Activated CD8-positive, alpha-beta memory T cell treated with anti-CD3 and anti-CD28 coated beads for 36 hours (primary cell): ENCODE measurements at regions not wholly inside any gene's neighbourhood (a gene's known extent, or its start where the extent isn't known, plus 50 kb on each side); places are given as distances from the start of the nearest gene placed in this dataset.

Experiments used
- CTCF ChIA-PET: fragments of 350-600 bp; sonication (Branson Sonifier 250); formaldehyde crosslinking; loops from one replicate; lab custom pipeline; 2021; ENCODE audit warnings: antibody characterized with exemption; lab: Charles Lee
- POLR2A ChIA-PET: fragments of 350-600 bp; sonication (Branson Sonifier 250); formaldehyde crosslinking; loops from one replicate; lab custom pipeline; 2021; ENCODE audit warnings: antibody characterized with exemption; lab: Charles Lee

DNA sequence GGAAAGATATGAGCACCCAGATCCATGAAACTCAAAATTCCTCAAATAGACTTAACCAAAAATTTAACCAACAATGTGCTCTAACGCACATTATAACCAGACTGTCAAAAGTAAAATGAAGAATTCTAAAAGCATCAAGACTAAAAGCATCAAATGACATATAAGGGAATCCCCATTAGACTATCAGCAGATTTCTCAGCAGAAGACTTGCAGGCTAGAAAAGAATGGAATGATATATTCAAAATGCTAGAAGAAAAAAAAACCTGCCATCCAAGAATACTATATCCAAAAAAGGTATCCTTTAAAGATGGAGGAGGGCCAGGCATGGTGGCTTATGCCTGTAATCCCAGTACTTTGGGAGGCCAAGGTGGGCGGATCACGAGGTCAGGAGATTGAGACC lies 117.5 kb upstream of the UBASH3B start:
- CTCF ChIA-PET = no interaction called here
- POLR2A ChIA-PET = no interaction called here

DNA sequence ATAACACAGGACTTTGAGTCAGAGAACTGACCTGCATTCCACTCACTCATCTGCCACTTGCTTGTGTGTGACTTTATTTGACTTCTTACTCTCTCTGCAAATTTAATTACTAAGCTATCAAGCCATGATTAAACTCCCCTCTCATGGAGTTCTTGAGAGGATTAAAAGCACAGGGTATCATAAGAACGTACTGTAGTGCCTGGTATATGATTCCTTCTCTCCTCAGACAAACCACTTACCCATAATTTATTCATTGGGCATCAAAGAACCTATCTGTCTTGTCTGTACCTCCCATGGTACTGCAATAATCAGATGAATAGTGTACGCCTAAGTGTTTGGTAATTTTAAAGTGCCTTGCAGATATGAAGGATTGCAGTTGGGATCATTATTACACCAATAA lies 130.6 kb upstream of the UBASH3B start:
- ChIA-PET POLR2A (no interaction called here), CTCF (no interaction called here)

DNA sequence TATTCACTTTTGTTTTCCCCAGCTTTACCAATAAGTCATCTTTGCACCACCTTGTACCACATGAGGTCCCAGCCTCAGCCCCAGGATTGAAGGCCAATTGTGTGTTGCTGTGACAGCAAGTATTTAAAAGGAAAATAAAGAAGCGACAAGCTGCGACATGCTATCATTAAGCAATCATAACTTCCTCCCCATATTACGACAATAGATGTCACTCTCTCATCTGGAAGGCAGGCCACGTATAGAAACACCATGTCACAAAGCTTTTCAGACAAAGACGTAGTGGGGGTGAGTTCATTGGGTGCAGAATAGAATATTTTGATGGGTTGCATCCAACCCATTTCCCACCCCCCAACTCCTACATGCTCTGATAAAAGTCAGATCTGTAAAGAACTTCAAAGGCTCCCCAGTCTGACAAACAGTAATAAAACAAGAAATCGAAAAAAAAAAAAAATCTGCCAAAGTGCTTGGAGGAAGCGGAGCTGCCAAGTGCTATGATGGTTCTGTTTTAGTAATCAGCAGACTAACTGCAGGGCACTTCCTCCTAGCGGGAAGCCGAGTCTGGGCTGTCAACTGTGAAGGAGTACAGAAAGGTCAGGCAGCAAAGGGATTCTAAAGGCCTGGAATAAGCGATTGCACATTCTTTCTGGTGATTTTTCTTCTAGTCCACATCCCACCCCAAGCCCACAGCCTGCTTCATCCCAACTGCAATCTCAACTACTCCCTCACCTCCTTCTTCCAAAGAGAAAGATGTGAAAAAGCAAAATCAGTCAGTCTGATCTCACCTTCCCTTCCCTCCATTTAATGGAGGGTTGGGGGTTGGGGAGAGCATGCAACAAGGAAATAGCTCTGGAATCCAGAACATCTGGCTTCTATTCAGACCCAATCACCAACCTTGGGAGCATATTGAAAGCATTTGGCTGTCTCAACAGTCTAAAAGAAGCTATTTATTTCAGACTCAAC lies 131.4 kb upstream of the UBASH3B start:
- ChIA-PET POLR2A (no interaction called here), CTCF (no interaction called here)

DNA sequence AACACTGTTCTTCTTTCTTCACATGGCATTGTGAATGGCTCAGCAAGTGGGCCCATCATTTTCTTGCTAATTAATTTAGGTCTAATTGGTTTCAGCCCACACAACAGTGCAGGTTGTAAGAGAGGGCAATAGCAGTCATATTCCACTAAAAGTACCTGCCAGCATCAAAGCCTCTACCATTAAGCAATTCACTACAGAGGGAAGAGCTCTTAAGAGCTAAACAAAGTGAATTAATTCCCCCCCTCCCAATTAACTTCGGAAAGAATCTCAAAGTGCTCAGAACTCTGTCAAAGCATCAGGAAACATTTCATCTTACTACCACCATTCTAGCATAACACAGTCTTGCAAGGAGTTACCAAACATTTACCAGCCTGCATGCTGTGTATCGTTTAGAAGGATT lies 133.9 kb upstream of the UBASH3B start:
- POLR2A ChIA-PET = no interaction called here
- CTCF ChIA-PET = no interaction called here

DNA sequence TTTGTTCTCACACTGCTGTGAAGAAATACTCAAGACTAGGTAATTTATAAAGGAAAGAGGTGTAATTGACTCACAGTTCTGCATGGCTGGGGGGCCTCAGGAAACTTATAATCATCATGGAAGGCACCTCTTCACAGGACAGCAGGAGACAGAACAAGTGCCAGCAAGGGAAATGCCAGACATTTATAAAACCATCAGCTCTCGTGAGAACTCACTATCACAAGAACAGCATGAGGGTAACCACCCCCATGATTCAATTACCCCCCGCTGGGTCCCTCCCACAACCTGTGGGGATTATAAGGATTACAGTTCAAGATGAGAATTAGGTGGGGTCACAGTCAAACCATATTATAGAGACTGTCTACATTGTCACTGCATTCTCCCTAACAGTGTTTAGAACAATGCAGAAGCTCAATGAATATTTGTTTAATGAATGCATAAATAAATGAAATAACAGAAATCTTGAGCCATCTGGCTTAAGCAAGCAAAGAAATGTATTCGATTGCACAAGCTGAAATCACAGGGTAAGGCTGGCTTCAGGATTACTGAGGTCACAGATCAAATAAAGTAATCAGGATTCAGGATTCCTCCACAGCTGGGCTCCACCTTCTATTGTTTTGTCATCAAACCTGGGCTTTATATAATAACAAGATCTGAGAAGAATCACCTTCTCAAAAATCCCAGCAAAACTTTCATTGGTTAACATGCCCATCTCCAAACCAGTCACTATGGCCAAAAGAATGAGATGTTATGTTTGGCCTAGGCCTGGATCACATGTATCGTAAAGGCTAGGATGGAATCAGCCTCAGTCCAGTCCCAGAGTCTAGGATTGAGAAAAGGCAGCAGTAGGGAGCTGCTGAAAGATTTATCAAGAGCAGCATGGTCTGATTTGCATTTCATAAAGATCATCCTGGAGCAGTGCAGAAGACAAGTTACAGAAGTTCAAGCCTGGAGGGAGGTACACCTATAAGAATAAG lies 137.8 kb upstream of the UBASH3B start:
- CTCF ChIA-PET = no interaction called here

DNA sequence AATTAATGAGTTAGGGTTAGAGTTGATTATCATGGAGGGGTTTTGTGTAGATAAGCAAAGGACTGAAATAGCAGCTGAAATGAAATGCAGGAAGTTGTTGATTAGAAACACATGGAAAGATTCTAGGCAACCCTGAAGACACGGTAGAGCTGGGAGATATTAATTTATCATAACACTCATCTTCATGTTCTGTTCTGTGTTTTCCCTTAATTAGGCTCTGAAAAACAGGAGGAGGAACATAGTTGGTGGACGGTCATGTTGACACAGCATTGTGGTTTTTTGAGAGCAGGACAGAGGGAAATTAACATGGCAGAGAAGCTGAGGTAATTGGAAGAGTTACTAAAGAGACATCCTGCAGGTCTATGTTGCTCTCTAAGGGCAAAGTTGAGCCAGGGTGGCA lies 138.8 kb upstream of the UBASH3B start:
- ChIA-PET CTCF (interaction anchor here (0.5 kb wide), 1 partner anchor 856 kb away, joined by 3 read pairs; no protein-coding TSS in a partner anchor), POLR2A (no interaction called here)

More for the DNA sequence above, 137.8 kb upstream of the UBASH3B start:
- POLR2A ChIA-PET = no interaction called here

DNA sequence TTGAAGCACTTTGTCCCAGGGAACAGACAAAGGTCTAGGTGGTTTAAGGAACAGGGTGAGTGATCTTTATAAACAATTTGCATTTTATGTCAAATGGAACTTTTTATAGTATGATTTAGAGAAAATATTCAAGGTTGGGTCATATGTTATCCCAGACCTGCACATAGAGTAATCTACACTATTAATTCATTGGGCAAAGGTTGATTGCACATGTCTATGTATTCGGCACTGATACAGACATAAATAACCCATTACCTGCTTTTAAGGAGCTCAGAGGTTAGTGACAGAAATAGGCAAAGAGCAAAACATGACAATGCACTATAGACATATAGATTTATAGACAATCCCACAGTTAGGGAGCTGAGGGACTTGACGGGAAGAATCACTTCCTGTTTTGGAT lies 141.5 kb upstream of the UBASH3B start:
- POLR2A ChIA-PET = no interaction called here
- CTCF ChIA-PET = no interaction called here

DNA sequence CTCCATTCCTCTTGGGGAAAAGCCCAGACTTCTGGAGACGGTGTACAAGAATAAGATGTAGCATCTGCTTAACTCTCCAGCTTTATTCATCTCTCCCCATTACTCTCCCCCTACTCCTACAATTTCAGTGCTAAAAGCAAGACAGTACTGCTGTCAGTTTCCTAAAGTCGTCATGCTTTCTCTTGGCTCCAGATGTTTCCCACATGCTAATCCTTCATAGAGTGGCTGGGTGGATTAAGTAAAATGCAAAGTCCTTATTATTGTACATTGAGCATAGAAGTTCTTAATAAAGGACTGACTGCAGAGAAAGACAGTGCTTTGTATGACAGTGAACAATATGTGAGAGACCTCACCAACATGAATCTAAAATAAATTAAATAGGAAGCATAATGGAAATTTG lies 142.2 kb upstream of the UBASH3B start:
- POLR2A ChIA-PET = no interaction called here
- CTCF ChIA-PET = no interaction called here

DNA sequence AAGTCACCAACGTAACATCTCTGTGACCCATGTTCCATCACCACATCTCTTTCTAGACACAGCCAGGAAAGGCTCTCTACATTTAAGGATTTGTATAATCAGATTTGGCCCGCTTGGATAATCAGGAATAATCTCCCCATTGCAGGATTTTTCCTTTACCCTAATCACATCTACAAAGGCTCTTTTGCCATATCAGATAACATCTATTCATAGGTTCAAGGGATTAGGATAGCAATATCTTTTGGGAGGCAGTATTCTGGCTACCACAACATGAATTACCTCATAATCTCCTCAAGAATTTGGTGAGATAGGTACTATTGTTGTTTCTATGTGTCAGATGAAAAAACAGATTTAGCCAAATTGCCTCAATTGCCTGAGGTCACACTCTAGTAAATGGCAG lies 142.8 kb upstream of the UBASH3B start:
- POLR2A ChIA-PET = no interaction called here
- CTCF ChIA-PET = no interaction called here

DNA sequence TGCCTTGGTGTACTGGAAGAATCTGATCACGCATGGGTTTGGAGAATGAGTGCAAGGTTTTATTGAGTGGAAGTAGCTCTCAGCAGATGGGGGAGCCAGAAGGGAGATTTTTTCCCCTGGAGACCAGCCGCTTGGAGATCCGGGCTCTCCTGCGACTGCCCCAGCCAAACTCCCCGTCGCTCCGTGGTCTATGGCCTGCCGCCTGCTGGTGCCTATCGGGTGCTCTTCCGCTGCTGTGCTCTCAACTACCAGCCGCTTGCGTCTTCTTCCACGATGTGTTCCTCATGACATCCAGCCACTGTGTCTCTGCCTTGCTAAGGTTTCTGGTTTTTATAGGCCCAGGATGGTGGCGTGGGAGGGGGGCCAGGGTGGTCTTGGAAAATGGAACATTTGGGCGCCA lies 145.6 kb upstream of the UBASH3B start:
- CTCF ChIA-PET = no interaction called here
- POLR2A ChIA-PET = no interaction called here

DNA sequence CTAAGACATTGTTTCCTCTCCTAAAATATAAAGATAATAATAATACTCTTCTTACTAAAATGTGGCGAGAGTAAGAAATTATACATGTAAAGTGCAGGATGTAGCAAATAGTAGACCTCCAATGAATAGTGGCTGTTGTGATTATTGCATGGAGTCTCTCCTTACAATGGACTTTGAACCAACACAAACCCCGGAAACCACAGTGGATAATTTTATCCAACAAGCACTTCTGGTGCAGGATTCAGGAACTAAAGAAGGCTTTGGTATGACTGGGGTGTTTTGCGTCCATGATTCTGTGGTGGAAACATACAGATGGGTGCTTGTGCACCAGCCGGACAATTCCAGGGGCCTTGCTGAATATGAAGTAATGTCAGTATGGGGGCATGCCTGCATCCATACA lies 146.4 kb upstream of the UBASH3B start:
- CTCF ChIA-PET = no interaction called here
- POLR2A ChIA-PET = no interaction called here

DNA sequence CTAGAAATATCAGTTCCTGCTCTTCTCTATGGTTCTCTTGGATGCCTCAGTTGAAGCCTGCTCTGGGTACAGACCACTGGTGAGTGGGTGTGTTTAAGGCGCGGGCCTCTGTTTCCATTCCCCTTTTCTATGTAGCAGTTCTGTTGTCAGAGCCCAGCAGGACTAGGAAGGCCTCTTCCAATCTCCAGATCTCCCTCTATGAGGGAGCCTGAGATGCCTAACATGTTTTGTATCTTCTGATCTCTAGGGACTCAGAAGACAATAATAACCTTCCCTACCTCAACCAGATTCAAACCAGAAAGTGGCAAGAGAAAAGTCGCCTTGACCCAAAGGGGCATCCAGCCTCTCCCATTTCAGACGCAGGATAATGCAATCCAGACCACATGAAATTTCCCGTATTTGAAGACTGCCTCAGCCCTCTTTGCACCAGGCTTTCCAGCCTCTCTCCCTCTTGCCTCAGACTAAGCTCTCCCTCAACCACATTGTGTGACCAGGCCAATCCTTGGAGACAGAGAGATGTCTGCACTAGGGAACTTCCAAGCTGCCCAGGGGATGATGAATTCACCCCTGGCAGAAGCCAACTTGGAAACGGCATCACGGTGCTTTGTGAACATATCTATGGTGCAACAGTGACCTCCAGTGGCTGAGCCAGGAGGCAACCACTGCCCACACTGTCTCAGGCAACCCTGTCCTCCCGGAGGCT lies 150.1 kb upstream of the UBASH3B start:
- ChIA-PET POLR2A (no interaction called here), CTCF (interaction anchor here (0.6 to 1.7 kb wide), 6 partner anchors 18 to 870 kb away, joined by 3 to 5 read pairs (median 3); no protein-coding TSS in a partner anchor)

DNA sequence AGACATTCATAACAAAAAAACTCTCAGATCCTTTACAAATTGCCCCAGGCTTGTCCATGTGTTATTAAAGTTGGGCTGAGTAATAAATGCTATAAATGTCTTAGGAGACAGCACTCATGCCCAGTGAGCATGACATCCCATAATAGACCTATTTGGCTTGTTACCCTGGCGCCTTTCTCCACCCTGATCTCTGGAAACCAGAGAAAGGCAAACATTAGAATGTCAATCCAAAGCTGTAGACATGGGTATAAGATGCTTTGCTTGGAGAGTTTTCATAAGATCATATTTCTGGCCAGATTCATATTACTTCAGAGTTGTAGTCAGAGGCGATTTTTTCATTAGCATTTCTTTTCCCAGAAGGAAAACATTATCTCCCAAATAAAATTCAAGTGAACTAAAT lies 161.3 kb upstream of the UBASH3B start:
- ChIA-PET CTCF (no interaction called here), POLR2A (no interaction called here)

DNA sequence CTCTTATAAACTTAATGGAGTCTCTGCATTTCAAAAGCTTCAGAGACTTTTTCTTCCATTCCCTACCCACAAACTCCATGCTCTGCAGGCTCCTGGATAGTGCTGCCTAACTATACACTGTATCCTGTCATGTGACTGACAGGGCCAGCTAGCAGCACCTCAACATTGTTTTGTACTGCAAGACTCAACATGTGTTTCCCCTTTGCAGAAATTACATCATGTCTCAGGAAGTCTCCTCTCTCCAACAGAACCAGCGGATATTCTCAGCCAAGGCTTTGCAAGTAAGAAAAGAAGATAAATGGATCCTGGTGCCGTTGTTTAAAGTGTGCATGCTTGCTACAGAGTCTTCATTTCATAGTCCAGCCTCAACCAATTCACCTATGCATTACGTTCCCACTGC lies 164.0 kb upstream of the UBASH3B start:
- CTCF ChIA-PET = no interaction called here
- POLR2A ChIA-PET = no interaction called here

DNA sequence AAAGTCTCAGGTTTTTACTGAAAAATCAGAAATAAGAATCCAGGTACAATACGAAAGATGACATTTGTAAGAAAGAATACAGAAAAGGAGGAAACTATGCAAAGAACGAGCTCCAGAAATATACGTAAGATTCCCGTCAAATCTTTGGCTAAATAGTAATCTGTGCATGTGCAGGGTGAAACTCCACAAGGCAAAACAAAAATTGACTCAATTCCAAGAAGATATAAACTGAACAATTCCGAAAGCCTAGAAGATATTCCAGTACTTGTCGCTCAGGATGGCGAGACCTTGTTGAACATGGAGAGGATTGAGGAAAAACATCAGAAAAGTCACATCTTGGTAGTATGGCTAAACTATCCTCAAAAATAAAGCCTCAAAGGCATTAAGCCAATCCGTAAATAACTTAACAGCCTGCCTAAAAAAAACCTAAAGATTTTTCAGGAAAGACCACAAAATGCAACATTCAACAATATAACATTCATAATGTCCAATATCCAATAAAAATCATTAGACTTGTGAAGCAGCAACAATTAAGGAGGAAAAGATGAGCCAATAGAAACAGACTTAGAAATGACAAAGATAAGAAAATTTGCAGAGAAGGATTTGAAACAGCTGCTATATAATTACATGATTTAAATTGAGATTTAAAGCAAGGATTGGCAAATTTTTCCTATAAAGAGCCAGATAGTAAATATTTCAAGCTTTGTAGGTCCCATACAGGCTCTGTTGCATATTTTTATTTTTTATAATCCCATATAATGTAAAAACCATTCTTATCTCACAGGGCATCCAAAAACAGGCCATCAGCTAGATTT lies 166.4 kb upstream of the UBASH3B start:
- ChIA-PET POLR2A (no interaction called here), CTCF (no interaction called here)

DNA sequence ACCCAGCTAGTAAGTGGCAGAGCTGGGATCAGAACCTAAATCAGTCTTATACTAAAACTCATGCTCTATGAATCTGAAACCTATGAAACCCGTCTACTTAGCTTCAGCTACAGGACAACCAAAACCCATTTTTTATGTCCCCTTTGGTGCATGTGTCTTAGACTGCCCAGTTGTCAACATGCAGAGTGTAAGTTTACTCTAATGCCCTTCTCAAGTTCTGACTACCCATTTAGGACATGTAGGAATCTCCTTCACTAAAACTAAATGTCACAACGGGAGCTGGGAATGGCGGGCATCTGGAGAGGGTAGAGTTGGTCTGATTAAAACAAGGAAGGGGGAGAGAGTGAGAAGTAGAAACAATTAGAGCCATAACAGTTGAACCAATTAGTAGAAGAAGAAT lies 167.9 kb upstream of the UBASH3B start:
- ChIA-PET POLR2A (no interaction called here), CTCF (interaction anchor here (1.3 kb wide), 1 partner anchor 19 kb away, joined by 5 read pairs; no protein-coding TSS in a partner anchor)

DNA sequence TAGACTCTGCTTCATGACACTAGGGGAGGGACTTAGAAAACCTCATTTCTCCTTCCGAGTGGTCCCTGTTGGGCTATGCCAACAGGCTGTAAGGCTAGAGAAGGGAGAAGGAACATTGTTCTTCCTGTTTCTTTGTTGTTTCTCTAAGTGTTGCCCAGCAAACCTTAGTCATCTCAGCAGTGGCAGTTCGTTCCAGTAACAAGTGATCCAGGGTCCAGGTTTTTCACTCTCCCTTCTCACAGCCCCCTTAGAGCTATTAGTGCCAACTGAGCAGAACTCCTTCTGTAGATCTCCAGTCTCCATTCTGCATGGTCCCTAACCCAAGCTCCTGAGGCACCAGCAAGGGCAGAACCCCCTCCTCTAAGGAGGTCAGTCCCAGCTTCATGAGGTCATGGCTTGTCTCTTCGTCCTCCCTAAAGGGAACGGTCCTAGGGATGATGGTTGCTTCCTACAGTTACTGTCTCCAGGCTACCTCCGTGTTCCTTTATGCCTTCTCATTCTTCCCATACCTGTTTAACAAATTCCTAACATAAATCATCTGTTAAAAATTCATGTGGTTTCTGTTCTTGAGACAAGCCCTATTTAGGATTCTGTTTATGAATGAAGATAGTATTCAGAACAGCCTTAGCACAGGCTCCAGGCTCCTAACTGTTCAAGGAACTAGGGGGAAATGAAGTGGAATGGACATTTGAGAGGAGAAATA lies 168.6 kb upstream of the UBASH3B start:
- ChIA-PET CTCF (interaction anchor here (0.5 to 1.3 kb wide), 2 partner anchors 19 to 315 kb away, joined by 3 to 5 read pairs; no protein-coding TSS in a partner anchor), POLR2A (no interaction called here)

DNA sequence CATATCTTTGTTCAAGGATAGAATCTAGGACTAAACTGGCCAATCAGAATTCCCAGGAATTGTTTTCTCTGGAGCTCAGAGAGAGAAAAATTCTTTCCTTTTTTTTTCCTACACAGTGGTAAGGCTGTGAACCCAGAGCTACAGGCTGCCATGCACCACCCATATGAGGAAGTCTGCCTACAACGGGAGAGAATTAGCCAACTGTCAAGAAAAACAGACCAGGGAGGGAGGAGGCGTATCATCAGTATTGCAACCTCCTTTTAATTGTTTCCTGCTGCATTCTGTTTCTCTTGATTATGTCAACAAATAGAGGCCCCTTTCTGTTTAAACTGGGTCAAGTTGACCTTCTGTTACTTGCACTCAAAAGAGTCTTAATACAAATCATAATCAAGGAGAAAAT lies 176.5 kb upstream of the UBASH3B start:
- POLR2A ChIA-PET = no interaction called here
- CTCF ChIA-PET = no interaction called here
